Stomach smooth muscle (tissue), 2 donors: ENCODE measurements at regions not wholly inside any gene's neighbourhood (a gene's known extent, or its start where the extent isn't known, plus 50 kb on each side); places are given as distances from the start of the nearest gene placed in this dataset.

ENCODE experiments used
- H3K27ac ChIP-seq: one replicate; pipeline ENCODE4 v1.7.0; 2013; ENCODE audit warnings: mild to moderate bottlenecking, low read length, inconsistent platforms
- H3K27me3 ChIP-seq, 2 donors: one replicate each; pipeline ENCODE4 v1.7.0; 2013; ENCODE audit warnings: low read length in 2 of 2; ENCODE audit not compliant: insufficient read depth in 2 of 2, control insufficient read depth in 1 of 2
- H3K36me3 ChIP-seq, 2 donors: one replicate each; pipeline ENCODE4 v1.7.0; 2013; ENCODE audit warnings: low read length in 2 of 2; ENCODE audit not compliant: control insufficient read depth in 2 of 2, insufficient read depth in 2 of 2
- H3K4me1 ChIP-seq: one replicate; pipeline ENCODE4 v1.7.0; 2013; ENCODE audit warnings: low read length; ENCODE audit not compliant: control insufficient read depth, insufficient read depth
- H3K4me3 ChIP-seq, 2 donors: one replicate each; pipeline ENCODE4 v1.7.0; 2013; ENCODE audit warnings: low read length in 2 of 2
- H3K9ac ChIP-seq, 2 donors: one replicate each; pipeline ENCODE4 v1.7.0; 2013; ENCODE audit warnings: low read length in 2 of 2, mild to moderate bottlenecking in 1 of 2
- H3K9me3 ChIP-seq, 2 donors: one replicate each; pipeline ENCODE4 v1.7.0; 2013; ENCODE audit warnings: low read length in 2 of 2; ENCODE audit not compliant: control insufficient read depth in 2 of 2
- donor health status: healthy.
- donor health status: Pancreatic carcinoma.

- Histone ChIP-seq H3K36me3 (no peaks in the 10 kb centered on the region), H3K4me3 (no peak overlapping the region), H3K27me3 (peaks cover 4 to 12% of the 10 kb centered on the region in 2 donors), H3K9me3 (no peaks in the 10 kb centered on the region), H3K27ac (no peak overlapping the region), H3K4me1 (no peaks in the 10 kb centered on the region), H3K9ac (no peak overlapping the region)
Measured at GRCh38 chr22:22082960-22083359, 100.4 kb upstream of the TOP3B start.

- Histone ChIP-seq H3K27me3 (peaks cover 4 to 12% of the 10 kb centered on the region in 2 donors), H3K4me1 (no peaks in the 10 kb centered on the region), H3K27ac (no peak overlapping the region), H3K36me3 (no peaks in the 10 kb centered on the region), H3K9ac (no peak overlapping the region), H3K4me3 (no peak overlapping the region), H3K9me3 (no peaks in the 10 kb centered on the region)
Measured at GRCh38 chr22:22082229-22082835, 99.7 kb upstream of the TOP3B start.

GRCh38 chr22:22080270-22080669 is 97.7 kb upstream of the TOP3B start:
- Histone ChIP-seq H3K4me1 (no peaks in the 10 kb centered on the region), H3K27ac (no peak overlapping the region), H3K9ac (no peak overlapping the region), H3K4me3 (no peak overlapping the region), H3K27me3 (peaks cover 4 to 12% of the 10 kb centered on the region in 2 donors), H3K9me3 (no peaks in the 10 kb centered on the region), H3K36me3 (no peaks in the 10 kb centered on the region)

GRCh38 chr22:22079404-22080148 is 97.0 kb upstream of the TOP3B start:
- Histone ChIP-seq H3K36me3 (no peaks in the 10 kb centered on the region), H3K27me3 (peaks cover 4 to 12% of the 10 kb centered on the region in 2 donors), H3K9me3 (no peaks in the 10 kb centered on the region), H3K27ac (no peak overlapping the region), H3K4me1 (peaks cover 2% of the 10 kb centered on the region), H3K4me3 (no peak overlapping the region), H3K9ac (no peak overlapping the region)

- no peak overlapping the region for H3K4me3 ChIP-seq
- no peak overlapping the region for H3K27ac ChIP-seq
- no peak overlapping the region for H3K9ac ChIP-seq
- peaks cover 2% of the 10 kb centered on the region for H3K4me1 ChIP-seq
- H3K9me3 ChIP-seq, result no peaks in the 10 kb centered on the region
- no peaks in the 10 kb centered on the region for H3K36me3 ChIP-seq
- peaks cover 3 to 14% of the 10 kb centered on the region in 2 donors for H3K27me3 ChIP-seq
Measured at GRCh38 chr22:22078329-22078728, 95.7 kb upstream of the TOP3B start.

GRCh38 chr22:22076932-22077703 is 94.5 kb upstream of the TOP3B start:
- Histone ChIP-seq H3K4me3 (no peak overlapping the region), H3K27ac (no peak overlapping the region), H3K9me3 (no peaks in the 10 kb centered on the region), H3K4me1 (peaks cover 2% of the 10 kb centered on the region), H3K36me3 (no peaks in the 10 kb centered on the region), H3K27me3 (peaks cover 3 to 14% of the 10 kb centered on the region in 2 donors), H3K9ac (no peak overlapping the region)

- H3K4me1 ChIP-seq, result peaks cover 2% of the 10 kb centered on the region
- H3K9ac ChIP-seq, result no peak overlapping the region
- no peak overlapping the region for H3K27ac ChIP-seq
- H3K9me3 ChIP-seq, result no peaks in the 10 kb centered on the region
- peaks cover 3 to 10% of the 10 kb centered on the region in 2 donors for H3K27me3 ChIP-seq
- no peaks in the 10 kb centered on the region for H3K36me3 ChIP-seq
- H3K4me3 ChIP-seq, result no peak overlapping the region
Measured at GRCh38 chr22:22076361-22076760, 93.8 kb upstream of the TOP3B start.

GRCh38 chr22:22075382-22076163 is 93.0 kb upstream of the TOP3B start:
- Histone ChIP-seq H3K9ac (no peak overlapping the region), H3K27me3 (peaks cover 3 to 7% of the 10 kb centered on the region in 2 donors), H3K4me1 (peaks cover 2% of the 10 kb centered on the region), H3K4me3 (no peak overlapping the region), H3K27ac (no peak overlapping the region), H3K9me3 (no peaks in the 10 kb centered on the region), H3K36me3 (no peaks in the 10 kb centered on the region)

GRCh38 chr22:22074634-22075381 is 92.2 kb upstream of the TOP3B start:
- peaks cover 2% of the 10 kb centered on the region for H3K4me1 ChIP-seq
- no peak overlapping the region for H3K4me3 ChIP-seq
- no peak overlapping the region for H3K9ac ChIP-seq
- no peaks in the 10 kb centered on the region for H3K9me3 ChIP-seq
- H3K27me3 ChIP-seq, result peaks cover 3 to 7% of the 10 kb centered on the region in 2 donors
- H3K36me3 ChIP-seq, result no peaks in the 10 kb centered on the region
- no peak overlapping the region for H3K27ac ChIP-seq
